T-helper 2 cell treated with Interferon-gamma antibody and Interleukin-4, amounts not matched to agents 5 μg/mL and 100 μg/mL, for 36 hours (primary cell): ENCODE measurements at regions not wholly inside any gene's neighbourhood (a gene's known extent, or its start where the extent isn't known, plus 50 kb on each side); places are given as distances from the start of the nearest gene placed in this dataset.

Experiments
- DNase-seq: peaks from one replicate; pipeline ENCODE4 v3.0.0; 2021; ENCODE audit warnings: low spot score
- H3K27ac Mint-ChIP-seq: one replicate; pipeline ENCODE4 v1.8.0; 2021; ENCODE audit warnings: mild to moderate bottlenecking, mixed read lengths
- H3K27me3 Mint-ChIP-seq: one replicate; pipeline ENCODE4 v1.8.0; 2021; ENCODE audit warnings: low read depth, mixed read lengths
- H3K36me3 Mint-ChIP-seq: one replicate; pipeline ENCODE4 v1.8.0; 2021; ENCODE audit warnings: low read depth, mixed read lengths
- H3K4me1 Mint-ChIP-seq: one replicate; pipeline ENCODE4 v1.8.0; 2021; ENCODE audit warnings: low read depth, mixed read lengths
- H3K4me3 Mint-ChIP-seq: one replicate; pipeline ENCODE4 v1.8.0; 2022; ENCODE audit warnings: mild to moderate bottlenecking, moderate library complexity, mixed read lengths
- H3K9me3 Mint-ChIP-seq: one replicate; pipeline ENCODE4 v1.8.0; 2021; ENCODE audit warnings: mixed read lengths

DNA sequence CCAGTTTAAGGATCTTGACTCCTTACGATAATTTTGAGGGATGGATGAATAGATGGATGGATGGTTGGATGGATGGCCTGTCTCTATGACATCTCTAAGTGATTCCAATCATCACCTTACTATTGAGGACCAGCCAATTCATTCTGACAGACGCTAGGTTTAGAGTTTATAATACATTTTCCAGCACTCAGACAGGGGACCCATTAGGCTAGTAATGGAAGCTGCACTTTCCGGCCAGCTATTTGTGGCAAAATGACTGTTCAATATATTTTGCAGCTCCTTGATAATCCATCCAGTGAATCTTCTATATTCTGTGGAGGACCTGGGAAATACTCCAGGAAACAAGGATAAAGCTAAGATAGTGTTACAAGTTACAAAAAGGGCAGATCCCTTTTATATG, 262.9 kb downstream of the TDRD15 start:
- Mint-ChIP-seq H3K4me1 (no peaks in the 10 kb centered on the region), H3K36me3 (no peaks in the 10 kb centered on the region)
- DNase-seq: no peak

GRCh38 chr2:21392649-21393048, 268.9 kb downstream of the TDRD15 start:
- no peaks in the 10 kb centered on the region for H3K36me3 Mint-ChIP-seq
- H3K27ac Mint-ChIP-seq: no peak overlapping the region
- no peaks in the 10 kb centered on the region for H3K27me3 Mint-ChIP-seq
- DNase-seq: no peak
- H3K4me3 Mint-ChIP-seq: no peak overlapping the region
- no peaks in the 10 kb centered on the region for H3K9me3 Mint-ChIP-seq
- H3K4me1 Mint-ChIP-seq: no peaks in the 10 kb centered on the region

More for the DNA sequence above, 262.9 kb downstream of the TDRD15 start:
- no peaks in the 10 kb centered on the region for H3K9me3 Mint-ChIP-seq
- no peak overlapping the region for H3K4me3 Mint-ChIP-seq
- H3K27me3 Mint-ChIP-seq: no peaks in the 10 kb centered on the region
- H3K27ac Mint-ChIP-seq: no peak overlapping the region

GRCh38 chr2:21393173-21393572, 269.4 kb downstream of the TDRD15 start:
- no peak overlapping the region for H3K4me3 Mint-ChIP-seq
- no peak for DNase-seq
- no peak overlapping the region for H3K27ac Mint-ChIP-seq
- no peaks in the 10 kb centered on the region for H3K9me3 Mint-ChIP-seq
- no peaks in the 10 kb centered on the region for H3K4me1 Mint-ChIP-seq
- H3K27me3 Mint-ChIP-seq: no peaks in the 10 kb centered on the region
- H3K36me3 Mint-ChIP-seq: no peaks in the 10 kb centered on the region

GRCh38 chr2:21395366-21395765, 271.6 kb downstream of the TDRD15 start:
- H3K27me3 Mint-ChIP-seq: no peaks in the 10 kb centered on the region
- H3K36me3 Mint-ChIP-seq: no peaks in the 10 kb centered on the region
- H3K27ac Mint-ChIP-seq: no peak overlapping the region
- no peaks in the 10 kb centered on the region for H3K9me3 Mint-ChIP-seq
- no peaks in the 10 kb centered on the region for H3K4me1 Mint-ChIP-seq
- DNase-seq: no peak
- H3K4me3 Mint-ChIP-seq: no peak overlapping the region

DNA sequence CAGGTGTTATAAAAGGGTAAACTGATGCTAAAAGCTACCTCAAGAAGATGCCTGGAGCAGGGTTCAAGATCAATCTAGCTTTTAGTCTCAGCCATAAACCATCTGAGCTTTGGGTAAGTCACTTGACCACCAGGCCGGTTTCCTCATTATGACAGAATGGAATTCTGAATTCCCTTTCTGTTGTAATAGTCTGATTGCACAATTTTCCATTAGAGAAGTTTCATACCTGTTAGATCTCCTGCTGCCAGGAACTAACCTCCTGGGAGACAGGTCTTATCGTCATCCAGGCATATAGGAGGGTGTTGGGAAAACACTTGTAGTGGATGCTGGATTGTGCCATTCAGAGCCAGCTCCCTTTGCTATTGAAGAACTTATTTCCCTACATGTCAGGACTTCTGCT, 272.5 kb downstream of the TDRD15 start:
- DNase-seq: no peak
- Mint-ChIP-seq H3K4me3 (no peak overlapping the region), H3K27me3 (no peaks in the 10 kb centered on the region), H3K27ac (no peak overlapping the region), H3K4me1 (no peaks in the 10 kb centered on the region), H3K36me3 (no peaks in the 10 kb centered on the region), H3K9me3 (no peaks in the 10 kb centered on the region)

DNA sequence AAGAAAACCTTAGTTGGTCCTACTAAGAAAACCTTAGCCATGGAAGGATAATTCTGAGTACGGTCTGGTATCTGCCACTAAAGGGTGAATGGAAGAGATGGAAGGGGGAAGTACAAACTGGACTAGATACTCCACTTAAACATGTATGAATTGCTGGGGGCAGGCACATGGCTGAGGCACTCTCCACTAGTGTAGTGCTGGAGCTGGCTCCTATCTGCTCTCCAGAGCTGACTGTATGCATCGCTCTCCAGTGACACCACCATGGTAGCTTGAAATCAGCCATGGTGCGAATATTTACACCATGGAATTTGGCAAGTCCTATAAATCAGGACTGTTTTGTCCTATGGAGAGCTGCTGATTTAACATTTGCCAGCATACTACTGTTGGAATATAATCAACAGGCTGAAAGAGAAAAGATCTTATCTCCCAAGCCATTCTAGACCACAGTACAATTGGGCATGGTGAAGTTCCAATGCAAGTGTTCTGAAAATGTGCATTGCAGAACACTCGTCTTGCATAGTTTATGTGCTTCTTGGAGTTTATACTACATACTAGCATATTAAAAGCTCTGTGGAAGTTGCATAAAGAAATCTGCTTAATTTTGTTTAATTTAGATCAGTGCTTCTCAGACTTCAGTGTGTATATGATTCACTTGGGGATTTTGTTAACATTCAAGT, 277.4 kb downstream of the TDRD15 start:
- DNase-seq: no peak
- H3K36me3 Mint-ChIP-seq: no peaks in the 10 kb centered on the region
- no peak overlapping the region for H3K4me3 Mint-ChIP-seq
- no peaks in the 10 kb centered on the region for H3K4me1 Mint-ChIP-seq
- H3K9me3 Mint-ChIP-seq: no peaks in the 10 kb centered on the region
- H3K27me3 Mint-ChIP-seq: no peaks in the 10 kb centered on the region
- no peak overlapping the region for H3K27ac Mint-ChIP-seq

DNA sequence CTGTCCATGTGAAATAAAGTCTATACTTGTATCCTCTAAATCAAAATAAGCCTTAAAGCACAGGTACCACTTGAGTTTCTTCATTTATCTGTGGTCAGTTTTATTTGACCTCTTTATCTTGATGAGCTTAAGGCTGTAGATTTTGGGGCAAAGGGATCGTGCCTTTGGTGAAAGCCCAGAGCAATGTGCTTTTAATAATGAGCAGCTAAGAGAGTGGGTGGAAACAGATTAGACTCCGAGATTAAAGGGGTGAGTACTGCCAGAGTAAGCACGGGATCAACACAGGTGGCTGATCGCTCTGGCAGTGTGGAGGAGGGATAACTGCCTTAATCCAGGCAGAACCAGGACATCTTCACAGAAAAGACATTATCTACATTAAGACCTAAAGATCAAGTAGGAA, 280.4 kb downstream of the TDRD15 start:
- H3K27ac Mint-ChIP-seq: no peak overlapping the region
- no peaks in the 10 kb centered on the region for H3K9me3 Mint-ChIP-seq
- no peaks in the 10 kb centered on the region for H3K4me1 Mint-ChIP-seq
- no peak for DNase-seq
- no peaks in the 10 kb centered on the region for H3K27me3 Mint-ChIP-seq
- no peaks in the 10 kb centered on the region for H3K36me3 Mint-ChIP-seq
- no peak overlapping the region for H3K4me3 Mint-ChIP-seq

DNA sequence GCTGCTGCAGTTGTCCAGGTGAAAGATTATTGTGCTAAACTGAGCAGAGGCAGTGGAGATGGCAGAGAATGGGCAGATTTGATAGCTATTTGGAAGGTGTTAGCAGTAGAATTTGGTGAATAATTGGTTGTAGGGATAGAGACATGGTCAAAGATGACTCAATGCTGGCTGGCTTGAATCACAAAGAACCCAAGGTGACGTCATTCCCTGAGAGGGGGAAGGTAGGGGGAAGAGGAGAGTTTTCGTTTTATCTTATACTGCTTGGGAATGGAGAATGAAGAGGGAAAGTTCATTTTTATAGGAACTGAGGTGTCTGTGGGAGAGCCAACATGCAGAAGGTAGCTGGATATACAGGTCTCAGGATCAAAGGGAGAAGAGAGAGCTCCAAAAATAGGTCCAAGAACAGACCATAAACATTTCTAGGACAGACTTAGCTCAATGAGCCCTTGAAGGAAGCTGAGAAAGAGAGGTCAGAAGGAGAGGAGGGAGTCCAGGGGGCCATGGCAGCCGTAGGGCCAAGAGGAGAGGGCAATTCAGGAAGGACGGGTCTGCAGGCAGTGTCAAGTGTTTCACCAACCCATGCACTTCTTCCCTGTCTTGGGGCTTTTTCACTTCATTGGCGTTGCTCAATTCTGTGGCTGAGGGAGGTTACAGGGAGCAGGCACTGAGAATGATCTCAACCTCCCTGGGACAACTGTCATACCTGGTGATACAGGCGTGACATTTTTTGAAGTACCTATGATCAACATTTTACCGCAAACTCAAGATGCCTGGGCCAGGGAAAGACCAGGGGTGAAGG, 281.3 kb downstream of the TDRD15 start:
- no peaks in the 10 kb centered on the region for H3K9me3 Mint-ChIP-seq
- no peaks in the 10 kb centered on the region for H3K36me3 Mint-ChIP-seq
- H3K4me3 Mint-ChIP-seq: no peak overlapping the region
- DNase-seq: no peak
- no peaks in the 10 kb centered on the region for H3K27me3 Mint-ChIP-seq
- no peaks in the 10 kb centered on the region for H3K4me1 Mint-ChIP-seq
- no peak overlapping the region for H3K27ac Mint-ChIP-seq

DNA sequence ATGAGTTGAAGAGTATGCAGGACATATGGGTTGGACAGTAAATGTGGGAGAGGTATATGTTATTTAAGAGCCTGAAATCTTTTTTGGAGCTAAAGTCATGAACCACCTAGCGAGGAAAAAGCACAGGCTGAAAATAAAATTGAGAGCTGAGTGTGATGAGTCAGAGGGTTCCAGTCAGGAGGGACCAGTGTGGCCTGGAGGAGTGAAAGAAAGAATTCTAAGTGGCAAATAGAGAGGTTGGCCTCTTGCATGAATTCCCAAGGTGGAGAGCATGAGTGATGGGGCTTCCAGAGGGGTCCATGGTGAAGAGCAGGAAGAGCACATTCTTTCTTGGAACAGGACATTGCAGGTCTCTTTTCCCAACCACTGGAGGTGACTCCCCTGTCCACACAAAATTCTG, 282.6 kb downstream of the TDRD15 start:
- H3K27ac Mint-ChIP-seq: no peak overlapping the region
- H3K27me3 Mint-ChIP-seq: no peaks in the 10 kb centered on the region
- H3K9me3 Mint-ChIP-seq: no peaks in the 10 kb centered on the region
- H3K4me3 Mint-ChIP-seq: no peak overlapping the region
- no peak for DNase-seq
- no peaks in the 10 kb centered on the region for H3K4me1 Mint-ChIP-seq
- no peaks in the 10 kb centered on the region for H3K36me3 Mint-ChIP-seq

DNA sequence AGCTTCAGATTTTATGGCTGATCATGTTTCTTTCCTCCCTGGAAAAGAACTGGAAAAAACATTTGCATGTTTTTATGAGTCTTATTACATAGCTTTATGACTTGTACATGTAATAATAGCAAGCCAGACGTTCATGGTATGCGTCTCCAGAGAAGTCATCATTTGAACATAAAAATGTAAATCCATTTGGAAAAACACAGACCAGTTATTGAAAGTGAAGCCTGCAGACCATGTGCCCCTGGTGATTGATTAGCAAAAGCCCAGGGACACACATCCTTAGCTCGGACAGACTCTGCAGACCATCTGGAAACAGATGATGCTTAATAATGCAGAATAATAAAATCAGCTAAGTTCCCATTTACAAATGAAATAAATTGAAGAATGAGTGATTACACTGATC, 283.1 kb downstream of the TDRD15 start:
- no peaks in the 10 kb centered on the region for H3K36me3 Mint-ChIP-seq
- no peaks in the 10 kb centered on the region for H3K27me3 Mint-ChIP-seq
- DNase-seq: no peak
- no peaks in the 10 kb centered on the region for H3K9me3 Mint-ChIP-seq
- no peak overlapping the region for H3K4me3 Mint-ChIP-seq
- no peak overlapping the region for H3K27ac Mint-ChIP-seq
- no peaks in the 10 kb centered on the region for H3K4me1 Mint-ChIP-seq

DNA sequence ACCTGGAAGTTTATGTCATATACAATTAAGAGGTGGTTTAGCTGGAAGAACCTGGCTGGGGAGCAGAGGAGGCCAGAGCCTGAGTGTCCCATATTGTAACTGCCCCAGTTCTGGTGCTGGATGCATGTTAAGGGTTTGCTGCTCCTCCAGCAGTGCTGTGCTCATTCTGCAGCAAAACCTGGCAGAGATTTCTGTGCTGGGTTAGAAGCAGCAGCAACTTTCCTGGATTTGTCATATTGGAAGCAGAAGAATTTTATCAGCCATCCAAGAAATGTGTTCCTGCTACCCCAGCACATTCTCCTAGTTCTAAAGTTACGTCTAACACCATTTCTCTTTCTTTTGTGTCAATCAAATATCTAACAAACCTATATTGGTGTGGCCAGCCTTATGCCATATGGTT, 284.1 kb downstream of the TDRD15 start:
- Mint-ChIP-seq H3K4me3 (no peak overlapping the region), H3K27me3 (no peaks in the 10 kb centered on the region), H3K9me3 (no peaks in the 10 kb centered on the region), H3K36me3 (no peaks in the 10 kb centered on the region), H3K4me1 (no peaks in the 10 kb centered on the region), H3K27ac (no peak overlapping the region)
- no peak for DNase-seq

GRCh38 chr2:21411741-21412140, 288.0 kb downstream of the TDRD15 start:
- H3K4me3 Mint-ChIP-seq: no peak overlapping the region
- no peak for DNase-seq
- H3K36me3 Mint-ChIP-seq: no peaks in the 10 kb centered on the region
- no peaks in the 10 kb centered on the region for H3K4me1 Mint-ChIP-seq
- H3K27ac Mint-ChIP-seq: no peak overlapping the region
- no peaks in the 10 kb centered on the region for H3K27me3 Mint-ChIP-seq
- no peaks in the 10 kb centered on the region for H3K9me3 Mint-ChIP-seq

DNA sequence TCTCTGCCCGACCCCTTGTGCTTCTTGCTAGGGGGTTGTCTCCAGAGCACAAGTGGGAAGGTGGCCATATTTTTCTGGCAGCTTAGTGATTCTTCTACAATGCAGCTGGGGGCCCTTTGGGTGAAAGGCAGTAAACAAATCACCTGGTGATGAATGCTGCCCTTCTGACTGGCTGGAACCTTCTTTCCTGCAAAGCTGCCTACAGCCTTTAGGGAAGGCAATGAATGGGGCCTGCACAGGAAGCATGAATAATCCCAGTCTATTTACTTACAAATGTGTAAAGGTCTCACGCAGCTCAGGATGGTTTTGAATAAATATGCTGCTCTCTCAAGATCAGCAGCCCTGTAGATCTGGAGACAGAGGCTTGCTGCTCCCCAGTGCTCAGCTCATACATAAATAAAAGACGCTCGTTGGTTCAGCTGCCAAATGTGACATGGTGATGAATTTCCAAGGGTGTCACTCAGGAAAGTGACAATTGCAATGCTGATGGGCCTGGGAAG, 289.2 kb downstream of the TDRD15 start:
- Mint-ChIP-seq H3K27ac (no peak overlapping the region), H3K9me3 (no peaks in the 10 kb centered on the region), H3K4me3 (no peak overlapping the region), H3K4me1 (no peaks in the 10 kb centered on the region), H3K27me3 (no peaks in the 10 kb centered on the region), H3K36me3 (no peaks in the 10 kb centered on the region)
- no peak for DNase-seq

- Mint-ChIP-seq H3K27me3 (no peaks in the 10 kb centered on the region), H3K36me3 (no peaks in the 10 kb centered on the region), H3K4me3 (no peak overlapping the region), H3K27ac (no peak overlapping the region), H3K9me3 (no peaks in the 10 kb centered on the region), H3K4me1 (no peaks in the 10 kb centered on the region)
- no peak for DNase-seq
Measured at GRCh38 chr2:21415234-21415633, 291.5 kb downstream of the TDRD15 start.
